Vagina (tissue), 2 donors: ENCODE measurements at regions not wholly inside any gene's neighbourhood (a gene's known extent, or its start where the extent isn't known, plus 50 kb on each side); places are given as distances from the start of the nearest gene placed in this dataset.
"Not testable (repeated sequence)": the region's sequence is repeated elsewhere in the genome, so short reads cannot be mapped to it uniquely, and the experiment has no call there.

Source experiments
- DNase-seq, 2 donors: peaks; one replicate each; pipeline ENCODE4 v3.0.0-alpha.2; 2017; ENCODE audit errors: extremely low spot score in 2 of 2
- H3K27ac ChIP-seq: fragments of 200-600 bp; sonication (generic); one replicate; pipeline ENCODE4 v1.5.1; 2019
- H3K27me3 ChIP-seq: fragments of 200-600 bp; sonication (generic); one replicate; pipeline ENCODE4 v1.5.1; 2019
- H3K36me3 ChIP-seq, 2 donors: fragments of 200-600 bp; sonication (generic); one replicate each; pipeline ENCODE4 v1.5.1; 2017 to 2019
- H3K4me1 ChIP-seq: fragments of 200-600 bp; sonication (generic); one replicate; pipeline ENCODE4 v1.5.1; 2019
- H3K4me3 ChIP-seq, 2 donors: fragments of 200-600 bp; sonication (generic); 1 replicate in 1 of 2; 2 replicates in 1 of 2; pipeline ENCODE4 v1.5.1; 2016 to 2019
- H3K9me3 ChIP-seq: fragments of 200-600 bp; sonication (generic); one replicate; pipeline ENCODE4 v1.5.1; 2019
- POLR2A ChIP-seq, 2 donors: fragments of 450-650 bp; IDR thresholded peaks; one replicate each; pipeline ENCODE4 v1.6.1; 2017; ENCODE audit warnings: antibody characterized with exemption in 2 of 2, mild to moderate bottlenecking in 2 of 2, moderate library complexity in 2 of 2
- POLR2AphosphoS5 ChIP-seq, 2 donors: sonication (generic); formaldehyde crosslinking; IDR thresholded peaks; one replicate each; pipeline ENCODE4 v1.9.0; 2017; ENCODE audit warnings: antibody characterized with exemption in 2 of 2, mild to moderate bottlenecking in 2 of 2, low read depth in 1 of 2; ENCODE audit not compliant: insufficient read depth in 1 of 2
- intact Hi-C: fragments of 100-400 bp; cut with DNase I; formaldehyde crosslinking; loops from one replicate; pipeline ENCODE4 v1.15.1; 2023
- TF ChIP-seq, protein P1 (sequence below), 3 experiments: fragments of 450-650 bp in 2 of 3; fragments of 200-600 bp in 1 of 3; sonication (generic) in 1 of 3; IDR thresholded peaks; one replicate each; pipeline ENCODE4 v1.5.1; 2017 to 2019; ENCODE audit warnings: antibody characterized with exemption in 3 of 3, mild to moderate bottlenecking in 2 of 3, moderate library complexity in 2 of 3

DNA sequence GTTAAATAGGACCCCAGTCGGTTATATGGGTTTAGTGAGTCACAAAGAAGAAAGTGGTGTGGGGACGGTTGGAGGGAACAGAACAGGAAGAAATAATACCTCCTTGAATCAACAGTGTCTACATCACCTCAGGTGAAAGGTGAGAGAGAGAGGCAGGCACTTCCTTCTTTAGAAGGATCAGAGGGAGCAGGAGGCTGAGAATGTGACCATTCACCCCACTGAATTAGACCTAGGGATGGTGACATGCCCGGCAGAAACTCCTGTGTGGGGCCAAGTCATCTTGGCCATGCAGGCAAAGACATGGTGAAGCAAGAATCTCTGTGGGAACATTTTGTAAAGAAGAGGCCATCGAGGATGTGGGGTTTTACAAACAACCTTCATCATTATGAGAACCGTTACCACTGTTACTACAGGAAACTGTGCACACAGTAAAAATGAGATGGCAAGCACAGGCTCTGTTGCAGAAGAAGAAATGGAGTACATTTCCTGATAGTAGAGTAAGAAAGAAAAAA lies 1196.9 kb downstream of the VRK1 start:
- Histone ChIP-seq H3K4me3 (no peak overlapping the region), H3K27me3 (no peaks in the 10 kb centered on the region), H3K36me3 (no peaks in the 10 kb centered on the region), H3K4me1 (no peaks in the 10 kb centered on the region), H3K9me3 (no peaks in the 10 kb centered on the region), H3K27ac (no peak overlapping the region)
- TF ChIP-seq POLR2A (IDR thresholded peaks at IDR 0.05) (no peak), POLR2AphosphoS5 (IDR thresholded peaks at IDR 0.05; ENCODE audit: insufficient read depth in 1 of 2, low read depth in 1 of 2) (no peak)
- TF ChIP-seq, protein P1, sequence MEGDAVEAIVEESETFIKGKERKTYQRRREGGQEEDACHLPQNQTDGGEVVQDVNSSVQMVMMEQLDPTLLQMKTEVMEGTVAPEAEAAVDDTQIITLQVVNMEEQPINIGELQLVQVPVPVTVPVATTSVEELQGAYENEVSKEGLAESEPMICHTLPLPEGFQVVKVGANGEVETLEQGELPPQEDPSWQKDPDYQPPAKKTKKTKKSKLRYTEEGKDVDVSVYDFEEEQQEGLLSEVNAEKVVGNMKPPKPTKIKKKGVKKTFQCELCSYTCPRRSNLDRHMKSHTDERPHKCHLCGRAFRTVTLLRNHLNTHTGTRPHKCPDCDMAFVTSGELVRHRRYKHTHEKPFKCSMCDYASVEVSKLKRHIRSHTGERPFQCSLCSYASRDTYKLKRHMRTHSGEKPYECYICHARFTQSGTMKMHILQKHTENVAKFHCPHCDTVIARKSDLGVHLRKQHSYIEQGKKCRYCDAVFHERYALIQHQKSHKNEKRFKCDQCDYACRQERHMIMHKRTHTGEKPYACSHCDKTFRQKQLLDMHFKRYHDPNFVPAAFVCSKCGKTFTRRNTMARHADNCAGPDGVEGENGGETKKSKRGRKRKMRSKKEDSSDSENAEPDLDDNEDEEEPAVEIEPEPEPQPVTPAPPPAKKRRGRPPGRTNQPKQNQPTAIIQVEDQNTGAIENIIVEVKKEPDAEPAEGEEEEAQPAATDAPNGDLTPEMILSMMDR (IDR thresholded peaks at IDR 0.05) = no peak
- no peak for DNase-seq
- intact Hi-C loops = no loop called here

DNA sequence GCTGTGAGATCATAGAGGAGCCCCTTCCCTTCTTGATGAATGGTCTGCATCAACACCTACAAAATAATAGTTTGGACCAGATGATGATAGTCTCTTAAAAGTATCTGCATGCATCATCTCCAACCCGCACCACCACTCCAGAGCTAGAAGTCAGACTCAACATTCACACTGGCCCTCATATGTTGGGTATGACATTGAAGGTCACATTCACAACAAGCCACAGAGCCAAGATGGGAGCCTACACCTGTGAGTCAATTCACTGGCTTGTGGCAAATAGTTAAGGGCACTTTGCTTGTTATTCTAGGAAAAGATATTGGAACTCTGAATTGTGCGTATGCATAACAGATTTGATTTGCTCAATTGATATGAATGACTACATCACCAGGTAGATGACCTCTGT lies 1197.9 kb downstream of the VRK1 start:
- intact Hi-C loops = no loop called here
- Histone ChIP-seq H3K27me3 (no peaks in the 10 kb centered on the region), H3K9me3 (no peaks in the 10 kb centered on the region), H3K27ac (no peak overlapping the region), H3K4me1 (no peaks in the 10 kb centered on the region), H3K36me3 (no peaks in the 10 kb centered on the region), H3K4me3 (no peak overlapping the region)
- TF ChIP-seq, protein P1 (IDR thresholded peaks at IDR 0.05) = no peak
- TF ChIP-seq POLR2AphosphoS5 (IDR thresholded peaks at IDR 0.05; ENCODE audit: insufficient read depth in 1 of 2, low read depth in 1 of 2) (no peak), POLR2A (IDR thresholded peaks at IDR 0.05) (no peak)
- no peak for DNase-seq

- Histone ChIP-seq H3K9me3 (no peaks in the 10 kb centered on the region), H3K27me3 (no peaks in the 10 kb centered on the region), H3K36me3 (no peaks in the 10 kb centered on the region), H3K27ac (no peak overlapping the region), H3K4me1 (no peaks in the 10 kb centered on the region), H3K4me3 (no peak overlapping the region)
- intact Hi-C loops = no loop called here
- DNase-seq = no peak
- TF ChIP-seq, protein P1 (IDR thresholded peaks at IDR 0.05) = no peak
- TF ChIP-seq POLR2AphosphoS5 (IDR thresholded peaks at IDR 0.05; ENCODE audit: insufficient read depth in 1 of 2, low read depth in 1 of 2) = no peak
- TF ChIP-seq POLR2A (IDR thresholded peaks at IDR 0.05) = no peak
Measured at GRCh38 chr14:97995531-97995930, 1198.3 kb downstream of the VRK1 start.

DNA sequence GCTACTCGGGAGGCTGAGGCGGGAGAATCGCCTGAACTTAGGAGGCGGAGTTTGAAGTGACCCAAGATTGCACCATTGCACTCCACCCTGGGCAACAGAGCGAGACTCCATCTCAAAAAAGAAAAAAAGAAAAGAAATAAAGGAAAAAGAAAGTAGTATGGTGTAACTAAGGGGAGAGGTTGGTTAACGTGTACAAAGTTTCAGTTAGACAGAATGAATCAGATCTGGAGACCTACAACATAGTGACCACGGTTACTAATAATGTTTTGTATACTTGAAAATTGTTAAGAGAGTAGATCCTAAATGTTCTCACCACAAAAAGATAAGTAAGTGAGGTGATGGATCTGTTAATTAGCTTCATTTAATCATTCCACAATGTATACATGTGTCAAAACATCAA lies 1208.8 kb downstream of the VRK1 start:
- H3K9me3 ChIP-seq = no peaks in the 10 kb centered on the region
- TF ChIP-seq POLR2A (IDR thresholded peaks at IDR 0.05) (no peak), POLR2AphosphoS5 (IDR thresholded peaks at IDR 0.05; ENCODE audit: insufficient read depth in 1 of 2, low read depth in 1 of 2) (no peak)
- TF ChIP-seq, protein P1 (IDR thresholded peaks at IDR 0.05) = no peak
- no peak overlapping the region for H3K27ac ChIP-seq
- no peaks in the 10 kb centered on the region for H3K4me1 ChIP-seq
- H3K27me3 ChIP-seq = no peaks in the 10 kb centered on the region
- DNase-seq = no peak
- intact Hi-C loops = no loop called here
- H3K36me3 ChIP-seq = no peaks in the 10 kb centered on the region
- H3K4me3 ChIP-seq = no peak overlapping the region

GRCh38 chr14:98008381-98009113 lies 1211.4 kb downstream of the VRK1 start:
- Histone ChIP-seq H3K4me3 (no peak overlapping the region), H3K27me3 (no peaks in the 10 kb centered on the region), H3K27ac (no peak overlapping the region), H3K9me3 (no peaks in the 10 kb centered on the region), H3K4me1 (no peaks in the 10 kb centered on the region), H3K36me3 (no peaks in the 10 kb centered on the region)
- DNase-seq = no peak
- intact Hi-C loops = no loop called here
- TF ChIP-seq, protein P1 (IDR thresholded peaks at IDR 0.05) = no peak
- TF ChIP-seq POLR2A (IDR thresholded peaks at IDR 0.05) (no peak), POLR2AphosphoS5 (IDR thresholded peaks at IDR 0.05; ENCODE audit: insufficient read depth in 1 of 2, low read depth in 1 of 2) (no peak)

- H3K27ac ChIP-seq, H3K4me1 ChIP-seq, intact Hi-C loops, DNase-seq, H3K9me3 ChIP-seq, H3K4me3 ChIP-seq, H3K27me3 ChIP-seq, H3K36me3 ChIP-seq: not testable (repeated sequence)
Measured at GRCh38 chr14:98009177-98009576, 1212.0 kb downstream of the VRK1 start.
